ENCODE measurements at regions not wholly inside any gene's neighbourhood (a gene's known extent, or its start where the extent isn't known, plus 50 kb on each side); places are given as distances from the start of the nearest gene placed in this dataset.

DNA sequence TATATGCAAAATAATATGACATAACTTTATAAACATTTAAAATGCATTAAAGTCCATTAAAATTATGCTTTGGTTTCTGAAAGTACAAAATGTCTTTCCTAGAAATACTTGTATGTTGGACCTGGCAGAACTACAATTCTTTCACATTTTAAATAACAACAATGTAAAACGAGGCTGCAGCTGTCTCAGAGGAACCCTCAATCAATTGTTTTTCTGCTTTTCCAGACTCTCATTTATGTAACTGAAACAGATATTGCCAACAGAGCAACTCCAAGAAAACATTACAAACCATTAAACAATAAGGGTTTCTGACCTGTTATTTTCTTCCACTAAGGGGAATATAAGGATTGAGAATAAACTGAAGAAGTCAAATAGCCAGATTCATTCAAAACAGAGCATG lies 1193.4 kb downstream of the NCAM2 start:
- intact Hi-C loops (cut with micrococcal nuclease; ENCODE audit: unreplicated experiment): no loop called here
- Histone ChIP-seq H3K27me3 (replicated peaks in 1 of 2; ENCODE audit: control insufficient read depth in 2 of 2, insufficient read depth in 2 of 2, low read length in 1 of 2) (no peaks in the 10 kb centered on the region), H3K27ac (ENCODE audit: control insufficient read depth, insufficient read depth) (no peak overlapping the region), H3K4me2 (ENCODE audit: control insufficient read depth, insufficient read depth) (no peak overlapping the region), H3K36me3 (ENCODE audit: control insufficient read depth in 2 of 2, insufficient read depth in 2 of 2, low read length in 1 of 2) (no peaks in the 10 kb centered on the region), H3K79me2 (ENCODE audit: control insufficient read depth, insufficient read depth, low read length) (no peaks in the 10 kb centered on the region), H3K4me1 (ENCODE audit: control insufficient read depth, insufficient read depth, low read length) (no peaks in the 10 kb centered on the region), H3K4me3 (no peak overlapping the region), H4K20me1 (ENCODE audit: control insufficient read depth, insufficient read depth) (no peaks in the 10 kb centered on the region), H3K9ac (ENCODE audit: control insufficient read depth, insufficient read depth, low read length) (no peak overlapping the region), H2AFZ (ENCODE audit: control insufficient read depth, low read depth, low read length) (no peak overlapping the region), H3K9me3 (replicated peaks; ENCODE audit: control insufficient read depth, insufficient read depth, low read length) (no peaks in the 10 kb centered on the region)
- 0% methylated on average over 1 of the region's 1 CpG for WGBS (ENCODE audit: insufficient coverage, insufficient replicate concordance, low lambda C conversion rate, missing lambda C conversion rate)
- in situ Hi-C loops (cut with MboI): no loop called here
- TF ChIP-seq, protein P1, sequence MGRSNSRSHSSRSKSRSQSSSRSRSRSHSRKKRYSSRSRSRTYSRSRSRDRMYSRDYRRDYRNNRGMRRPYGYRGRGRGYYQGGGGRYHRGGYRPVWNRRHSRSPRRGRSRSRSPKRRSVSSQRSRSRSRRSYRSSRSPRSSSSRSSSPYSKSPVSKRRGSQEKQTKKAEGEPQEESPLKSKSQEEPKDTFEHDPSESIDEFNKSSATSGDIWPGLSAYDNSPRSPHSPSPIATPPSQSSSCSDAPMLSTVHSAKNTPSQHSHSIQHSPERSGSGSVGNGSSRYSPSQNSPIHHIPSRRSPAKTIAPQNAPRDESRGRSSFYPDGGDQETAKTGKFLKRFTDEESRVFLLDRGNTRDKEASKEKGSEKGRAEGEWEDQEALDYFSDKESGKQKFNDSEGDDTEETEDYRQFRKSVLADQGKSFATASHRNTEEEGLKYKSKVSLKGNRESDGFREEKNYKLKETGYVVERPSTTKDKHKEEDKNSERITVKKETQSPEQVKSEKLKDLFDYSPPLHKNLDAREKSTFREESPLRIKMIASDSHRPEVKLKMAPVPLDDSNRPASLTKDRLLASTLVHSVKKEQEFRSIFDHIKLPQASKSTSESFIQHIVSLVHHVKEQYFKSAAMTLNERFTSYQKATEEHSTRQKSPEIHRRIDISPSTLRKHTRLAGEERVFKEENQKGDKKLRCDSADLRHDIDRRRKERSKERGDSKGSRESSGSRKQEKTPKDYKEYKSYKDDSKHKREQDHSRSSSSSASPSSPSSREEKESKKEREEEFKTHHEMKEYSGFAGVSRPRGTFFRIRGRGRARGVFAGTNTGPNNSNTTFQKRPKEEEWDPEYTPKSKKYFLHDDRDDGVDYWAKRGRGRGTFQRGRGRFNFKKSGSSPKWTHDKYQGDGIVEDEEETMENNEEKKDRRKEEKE (IDR thresholded peaks at IDR 0.05): no peak
- no peak for TF ChIP-seq NR2C1 (IDR thresholded peaks at IDR 0.05)
- no peak for TF ChIP-seq MTA3 (IDR thresholded peaks at IDR 0.05; ENCODE audit: borderline replicate concordance, low read length)
- no peak for TF ChIP-seq FOXK2 (IDR thresholded peaks at IDR 0.05)
- no peak for TF ChIP-seq PAX8 (IDR thresholded peaks at IDR 0.05)
- no peak for TF ChIP-seq RELA (IDR thresholded peaks at IDR 0.05; ENCODE audit: borderline replicate concordance, partially characterized antibody)
- TF ChIP-seq CHD2 (IDR thresholded peaks at IDR 0.05; ENCODE audit: borderline replicate concordance, low read depth, low read length): no peak
- TF ChIP-seq SP1 (IDR thresholded peaks at IDR 0.05; ENCODE audit: low read depth, low read length): no peak
- no peak for TF ChIP-seq STAT1 (conservative IDR thresholded peaks at IDR 0.05)
- no peak for TF ChIP-seq IKZF1 (conservative IDR thresholded peaks at IDR 0.05)
- TF ChIP-seq WRNIP1 (IDR thresholded peaks at IDR 0.05; ENCODE audit: borderline replicate concordance, low read depth, low read length): no peak
- TF ChIP-seq YBX1 (IDR thresholded peaks at IDR 0.05): no peak
- TF ChIP-seq, protein P2, sequence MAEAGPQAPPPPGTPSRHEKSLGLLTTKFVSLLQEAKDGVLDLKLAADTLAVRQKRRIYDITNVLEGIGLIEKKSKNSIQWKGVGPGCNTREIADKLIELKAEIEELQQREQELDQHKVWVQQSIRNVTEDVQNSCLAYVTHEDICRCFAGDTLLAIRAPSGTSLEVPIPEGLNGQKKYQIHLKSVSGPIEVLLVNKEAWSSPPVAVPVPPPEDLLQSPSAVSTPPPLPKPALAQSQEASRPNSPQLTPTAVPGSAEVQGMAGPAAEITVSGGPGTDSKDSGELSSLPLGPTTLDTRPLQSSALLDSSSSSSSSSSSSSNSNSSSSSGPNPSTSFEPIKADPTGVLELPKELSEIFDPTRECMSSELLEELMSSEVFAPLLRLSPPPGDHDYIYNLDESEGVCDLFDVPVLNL (IDR thresholded peaks at IDR 0.05; ENCODE audit: low read depth, low read length): no peak
- TF ChIP-seq, protein P3, sequence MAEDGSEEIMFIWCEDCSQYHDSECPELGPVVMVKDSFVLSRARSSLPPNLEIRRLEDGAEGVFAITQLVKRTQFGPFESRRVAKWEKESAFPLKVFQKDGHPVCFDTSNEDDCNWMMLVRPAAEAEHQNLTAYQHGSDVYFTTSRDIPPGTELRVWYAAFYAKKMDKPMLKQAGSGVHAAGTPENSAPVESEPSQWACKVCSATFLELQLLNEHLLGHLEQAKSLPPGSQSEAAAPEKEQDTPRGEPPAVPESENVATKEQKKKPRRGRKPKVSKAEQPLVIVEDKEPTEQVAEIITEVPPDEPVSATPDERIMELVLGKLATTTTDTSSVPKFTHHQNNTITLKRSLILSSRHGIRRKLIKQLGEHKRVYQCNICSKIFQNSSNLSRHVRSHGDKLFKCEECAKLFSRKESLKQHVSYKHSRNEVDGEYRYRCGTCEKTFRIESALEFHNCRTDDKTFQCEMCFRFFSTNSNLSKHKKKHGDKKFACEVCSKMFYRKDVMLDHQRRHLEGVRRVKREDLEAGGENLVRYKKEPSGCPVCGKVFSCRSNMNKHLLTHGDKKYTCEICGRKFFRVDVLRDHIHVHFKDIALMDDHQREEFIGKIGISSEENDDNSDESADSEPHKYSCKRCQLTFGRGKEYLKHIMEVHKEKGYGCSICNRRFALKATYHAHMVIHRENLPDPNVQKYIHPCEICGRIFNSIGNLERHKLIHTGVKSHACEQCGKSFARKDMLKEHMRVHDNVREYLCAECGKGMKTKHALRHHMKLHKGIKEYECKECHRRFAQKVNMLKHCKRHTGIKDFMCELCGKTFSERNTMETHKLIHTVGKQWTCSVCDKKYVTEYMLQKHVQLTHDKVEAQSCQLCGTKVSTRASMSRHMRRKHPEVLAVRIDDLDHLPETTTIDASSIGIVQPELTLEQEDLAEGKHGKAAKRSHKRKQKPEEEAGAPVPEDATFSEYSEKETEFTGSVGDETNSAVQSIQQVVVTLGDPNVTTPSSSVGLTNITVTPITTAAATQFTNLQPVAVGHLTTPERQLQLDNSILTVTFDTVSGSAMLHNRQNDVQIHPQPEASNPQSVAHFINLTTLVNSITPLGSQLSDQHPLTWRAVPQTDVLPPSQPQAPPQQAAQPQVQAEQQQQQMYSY (CRISPR knock-in tag; IDR thresholded peaks at IDR 0.05): no peak
- no peak for TF ChIP-seq GABPA (IDR thresholded peaks at IDR 0.05; ENCODE audit: low read depth)
- DNase-seq (ENCODE audit: low read depth, low spot score) (no peak), FAIRE-seq (no peak), ATAC-seq (no peak)
- ChIA-PET SMC1A (ENCODE audit: uncharacterized antibody, unreplicated experiment) (no interaction called here), RAD21 (ENCODE audit: unreplicated experiment) (no interaction called here), POLR2A (no interaction called here), CTCF (no interaction called here)
- no TSS peak for BruUV-seq (replicated peaks)
